Calu3 (cell line): ENCODE measurements at regions not wholly inside any gene's neighbourhood (a gene's known extent, or its start where the extent isn't known, plus 50 kb on each side); places are given as distances from the start of the nearest gene placed in this dataset.

Experiments
- BruUV-seq: library from RNA; stranded (reverse); fragments of 400-500 nt; replicated peaks from 2 replicates; lab custom pipeline; 2021; lab: Mats Ljungman, UMichigan
- CTCF ChIA-PET: fragments of 300-600 bp; sonication (Branson Sonifier 250); formaldehyde crosslinking; loops from one replicate; lab custom pipeline; 2022; ENCODE audit warnings: antibody characterized with exemption; lab: Charles Lee
- DNase-seq: peaks from one replicate; pipeline ENCODE4 v3.0.0; 2022
- H3K27ac Mint-ChIP-seq: one replicate; pipeline ENCODE4 v1.8.0; 2022; ENCODE audit warnings: mixed read lengths; ENCODE audit not compliant: unreplicated experiment
- H3K27me3 Mint-ChIP-seq: one replicate; pipeline ENCODE4 v1.8.0; 2022; ENCODE audit warnings: mixed read lengths; ENCODE audit not compliant: unreplicated experiment
- H3K36me3 Mint-ChIP-seq: one replicate; pipeline ENCODE4 v1.8.0; 2022; ENCODE audit warnings: mild to moderate bottlenecking, moderate library complexity, mixed read lengths; ENCODE audit not compliant: insufficient read depth, unreplicated experiment
- H3K4me1 Mint-ChIP-seq: one replicate; pipeline ENCODE4 v1.8.0; 2022; ENCODE audit warnings: mild to moderate bottlenecking, low read depth, mixed read lengths; ENCODE audit not compliant: unreplicated experiment
- H3K4me3 Mint-ChIP-seq: one replicate; pipeline ENCODE4 v1.8.0; 2022; ENCODE audit warnings: mild to moderate bottlenecking, low read depth, moderate library complexity, mixed read lengths; ENCODE audit not compliant: unreplicated experiment
- H3K9me3 Mint-ChIP-seq: one replicate; pipeline ENCODE4 v1.8.0; 2022; ENCODE audit warnings: low read depth, mixed read lengths; ENCODE audit not compliant: unreplicated experiment
- CTCF ChIP-seq: fragments of 200-600 bp; IDR thresholded peaks from one replicate; pipeline ENCODE4 v1.8.0; 2022; ENCODE audit warnings: antibody characterized with exemption; ENCODE audit not compliant: unreplicated experiment
- intact Hi-C: fragments of 100-400 bp; cut with micrococcal nuclease; formaldehyde crosslinking; loops from one replicate; pipeline ENCODE4 v1.10.0; 2022; ENCODE audit not compliant: unreplicated experiment

DNA sequence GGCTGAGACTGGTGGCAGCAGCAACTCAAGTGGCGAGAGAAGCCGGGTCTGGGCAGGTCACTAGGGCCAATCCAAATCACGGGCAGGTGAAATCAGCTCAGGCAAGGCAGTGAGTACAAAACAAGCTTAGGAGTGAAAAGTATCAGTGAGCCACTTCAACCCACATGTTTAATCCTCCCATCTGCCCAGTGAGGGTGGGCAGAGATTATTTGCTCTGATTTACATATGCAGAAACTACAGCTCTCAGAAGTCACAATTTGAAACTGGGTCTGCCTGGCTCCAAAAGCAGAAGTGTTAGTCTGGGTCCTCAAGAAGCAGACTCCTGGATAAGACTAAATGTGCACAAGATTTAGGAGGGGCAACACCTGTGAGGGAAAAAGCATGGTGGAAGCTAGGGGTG lies 173.7 kb upstream of the LRFN2 start:
- Mint-ChIP-seq H3K4me3 (no peak overlapping the region), H3K36me3 (no peaks in the 10 kb centered on the region), H3K4me1 (no peaks in the 10 kb centered on the region), H3K9me3 (no peaks in the 10 kb centered on the region), H3K27me3 (peaks cover 78% of the 10 kb centered on the region), H3K27ac (no peak overlapping the region)
- BruUV-seq, result no TSS peak
- CTCF ChIA-PET, result no interaction called here
- DNase-seq, result no peak
- intact Hi-C loops, result no loop called here
- no peak for TF ChIP-seq CTCF

GRCh38 chr6:40759838-40760237 lies 172.7 kb upstream of the LRFN2 start:
- BruUV-seq, result no TSS peak
- Mint-ChIP-seq H3K4me3 (no peak overlapping the region), H3K9me3 (no peaks in the 10 kb centered on the region), H3K27ac (no peak overlapping the region), H3K27me3 (peaks cover 78% of the 10 kb centered on the region), H3K36me3 (no peaks in the 10 kb centered on the region), H3K4me1 (no peaks in the 10 kb centered on the region)
- CTCF ChIA-PET, result no interaction called here
- intact Hi-C loops, result no loop called here
- no peak for TF ChIP-seq CTCF
- no peak for DNase-seq

GRCh38 chr6:40759264-40759663 lies 172.1 kb upstream of the LRFN2 start:
- peaks cover 78% of the 10 kb centered on the region for H3K27me3 Mint-ChIP-seq
- H3K27ac Mint-ChIP-seq, result no peak overlapping the region
- CTCF ChIA-PET, result no interaction called here
- BruUV-seq, result no TSS peak
- H3K4me3 Mint-ChIP-seq, result no peak overlapping the region
- DNase-seq, result no peak
- TF ChIP-seq CTCF, result no peak
- no peaks in the 10 kb centered on the region for H3K36me3 Mint-ChIP-seq
- no peaks in the 10 kb centered on the region for H3K4me1 Mint-ChIP-seq
- intact Hi-C loops, result no loop called here
- H3K9me3 Mint-ChIP-seq, result no peaks in the 10 kb centered on the region

GRCh38 chr6:40755749-40756452 lies 168.7 kb upstream of the LRFN2 start:
- Mint-ChIP-seq H3K4me3 (no peak overlapping the region), H3K27ac (no peak overlapping the region), H3K27me3 (peaks cover 64% of the 10 kb centered on the region), H3K4me1 (no peaks in the 10 kb centered on the region), H3K9me3 (no peaks in the 10 kb centered on the region), H3K36me3 (no peaks in the 10 kb centered on the region)
- TF ChIP-seq CTCF, result no peak
- intact Hi-C loops, result no loop called here
- BruUV-seq, result no TSS peak
- DNase-seq, result no peak
- CTCF ChIA-PET, result no interaction called here
